MCF 10A (cell line): ENCODE measurements at regions not wholly inside any gene's neighbourhood (a gene's known extent, or its start where the extent isn't known, plus 50 kb on each side); places are given as distances from the start of the nearest gene placed in this dataset.

Source experiments
- BruUV-seq: library from RNA; stranded (reverse); fragments of 400-500 nt; replicated peaks from 2 replicates; lab custom pipeline; 2021; lab: Mats Ljungman, UMichigan
- CTCF ChIA-PET: fragments of 300-600 bp; sonication (Branson Sonifier 250); formaldehyde crosslinking; extraction: SDS; loops from one replicate; lab custom pipeline; 2021; ENCODE audit warnings: antibody characterized with exemption, inconsistent platforms; lab: Yijun Ruan, JAX
- POLR2A ChIA-PET: fragments of 300-600, 350-650 bp; sonication (Branson Sonifier 250); formaldehyde crosslinking; extraction: SDS; loops from one replicate; lab custom pipeline; 2020; ENCODE audit warnings: antibody characterized with exemption, inconsistent platforms; lab: Yijun Ruan, JAX
- DNase-seq: peaks from one replicate; pipeline ENCODE4 v3.0.0-alpha.2; 2018; ENCODE audit not compliant: unreplicated experiment
- H3K27ac Mint-ChIP-seq: one replicate; pipeline ENCODE4 v1.8.0; 2022; ENCODE audit warnings: mild to moderate bottlenecking, low read depth, mixed read lengths; ENCODE audit not compliant: unreplicated experiment
- H3K27me3 Mint-ChIP-seq: one replicate; pipeline ENCODE4 v1.8.0; 2022; ENCODE audit warnings: mixed read lengths; ENCODE audit not compliant: insufficient read depth, unreplicated experiment
- H3K36me3 Mint-ChIP-seq: one replicate; pipeline ENCODE4 v1.8.0; 2022; ENCODE audit warnings: mild to moderate bottlenecking, moderate library complexity, mixed read lengths; ENCODE audit not compliant: insufficient read depth, unreplicated experiment
- H3K4me1 Mint-ChIP-seq: one replicate; pipeline ENCODE4 v1.8.0; 2022; ENCODE audit warnings: mixed read lengths; ENCODE audit not compliant: insufficient read depth, unreplicated experiment
- H3K4me3 Mint-ChIP-seq: one replicate; pipeline ENCODE4 v1.8.0; 2022; ENCODE audit warnings: mild to moderate bottlenecking, moderate library complexity, mixed read lengths; ENCODE audit not compliant: unreplicated experiment
- H3K9me3 Mint-ChIP-seq: one replicate; pipeline ENCODE4 v1.8.0; 2022; ENCODE audit warnings: mixed read lengths; ENCODE audit not compliant: unreplicated experiment
- CTCF ChIP-seq: fragments of 200-600 bp; IDR thresholded peaks from one replicate; pipeline ENCODE4 v1.8.0; 2022; ENCODE audit warnings: antibody characterized with exemption, mild to moderate bottlenecking; ENCODE audit not compliant: unreplicated experiment
- intact Hi-C: fragments of 100-400 bp; cut with micrococcal nuclease; formaldehyde crosslinking; loops from 2 replicates; pipeline ENCODE4 v1.14.1; 2022

- intact Hi-C loops: no loop called here
- no peak for TF ChIP-seq CTCF
- CTCF ChIA-PET: interaction anchor here (0.6 to 1.4 kb wide), 4 partner anchors 9 to 1269 kb away, joined by 3 to 5 read pairs (median 3); no protein-coding TSS in a partner anchor
- H3K27me3 Mint-ChIP-seq: no peaks in the 10 kb centered on the region
- no peaks in the 10 kb centered on the region for H3K4me1 Mint-ChIP-seq
- POLR2A ChIA-PET: interaction anchor here (0.7 kb wide), 1 partner anchor 9 kb away, joined by 3 read pairs; no protein-coding TSS in a partner anchor
- no peak for DNase-seq
- no peak overlapping the region for H3K4me3 Mint-ChIP-seq
- peaks cover under 1% of the 10 kb centered on the region for H3K9me3 Mint-ChIP-seq
- H3K27ac Mint-ChIP-seq: no peak overlapping the region
- H3K36me3 Mint-ChIP-seq: no peaks in the 10 kb centered on the region
- no TSS peak for BruUV-seq
Observed at GRCh38 chr1:181334724-181335123, 148.6 kb upstream of the CACNA1E start.

- Mint-ChIP-seq H3K27ac (no peak overlapping the region), H3K4me3 (no peak overlapping the region), H3K36me3 (no peaks in the 10 kb centered on the region), H3K9me3 (no peaks in the 10 kb centered on the region), H3K4me1 (no peaks in the 10 kb centered on the region), H3K27me3 (no peaks in the 10 kb centered on the region)
- no TSS peak for BruUV-seq
- ChIA-PET CTCF (interaction anchor here (0.6 to 0.8 kb wide), 2 partner anchors 8 to 544 kb away, joined by 3 read pairs; no protein-coding TSS in a partner anchor), POLR2A (interaction anchor here (1.7 kb wide), 1 partner anchor 83 kb away, joined by 3 read pairs; no protein-coding TSS in a partner anchor)
- intact Hi-C loops: no loop called here
- TF ChIP-seq CTCF: no peak
- no peak for DNase-seq
Observed at GRCh38 chr1:181335631-181336030, 147.7 kb upstream of the CACNA1E start.

- ChIA-PET POLR2A (no interaction called here), CTCF (no interaction called here)
- H3K4me3 Mint-ChIP-seq: no peak overlapping the region
- no peak for TF ChIP-seq CTCF
- peaks cover 11% of the 10 kb centered on the region for H3K9me3 Mint-ChIP-seq
- no TSS peak for BruUV-seq
- H3K27ac Mint-ChIP-seq: no peak overlapping the region
- no peak for DNase-seq
- intact Hi-C loops: no loop called here
- H3K27me3 Mint-ChIP-seq: no peaks in the 10 kb centered on the region
- H3K4me1 Mint-ChIP-seq: peaks cover 6% of the 10 kb centered on the region
- peaks cover 5% of the 10 kb centered on the region for H3K36me3 Mint-ChIP-seq
Observed at GRCh38 chr1:181341026-181341632, 142.2 kb upstream of the CACNA1E start.

GRCh38 chr1:181344091-181344490 is 139.2 kb upstream of the CACNA1E start:
- TF ChIP-seq CTCF: no peak
- ChIA-PET POLR2A (interaction anchor here (0.7 to 1.4 kb wide), 3 partner anchors 10 to 40 kb away, joined by 3 to 4 read pairs (median 3); no protein-coding TSS in a partner anchor), CTCF (interaction anchor here (0.5 to 1.4 kb wide), 3 partner anchors 10 to 155 kb away, joined by 3 to 4 read pairs (median 3); no protein-coding TSS in a partner anchor)
- peak; percentile 47 for DNase-seq
- intact Hi-C loops: no loop called here
- Mint-ChIP-seq H3K36me3 (peaks cover 5% of the 10 kb centered on the region), H3K27ac (no peak overlapping the region), H3K4me3 (no peak overlapping the region), H3K27me3 (no peaks in the 10 kb centered on the region), H3K9me3 (peaks cover 11% of the 10 kb centered on the region), H3K4me1 (peaks cover 6% of the 10 kb centered on the region)
- BruUV-seq: no TSS peak
